Right atrium auricular region (tissue), 2 donors: ENCODE measurements at regions not wholly inside any gene's neighbourhood (a gene's known extent, or its start where the extent isn't known, plus 50 kb on each side); places are given as distances from the start of the nearest gene placed in this dataset.

ENCODE experiments used
- DNase-seq: peaks from one replicate; pipeline ENCODE4 v3.0.0-alpha.2; 2019; ENCODE audit warnings: low spot score
- H3K27ac ChIP-seq, 2 donors: fragments of 200-600 bp; sonication (generic); 1 replicate in 1 of 2; 2 replicates in 1 of 2; pipeline ENCODE4 v1.5.1; 2016 to 2019
- H3K27me3 ChIP-seq, 2 donors: fragments of 200-600 bp; sonication (generic); one replicate each; pipeline versions ENCODE4 v1.5.1 to v1.6.0; 2017 to 2019
- H3K36me3 ChIP-seq: fragments of 200-600 bp; sonication (generic); one replicate; pipeline ENCODE4 v1.5.1; 2016
- H3K4me1 ChIP-seq, 2 donors: fragments of 200-600 bp; sonication (generic); one replicate each; pipeline versions ENCODE4 v1.5.1 to v1.6.0; 2017 to 2019
- H3K4me3 ChIP-seq, 2 donors: fragments of 200-600 bp; sonication (generic); 1 replicate in 1 of 2; 2 replicates in 1 of 2; pipeline ENCODE4 v1.5.1; 2017 to 2019; ENCODE audit warnings: mild to moderate bottlenecking in 1 of 2, moderate library complexity in 1 of 2
- H3K9me3 ChIP-seq, 2 donors: fragments of 200-600 bp; sonication (generic); one replicate each; pipeline ENCODE4 v1.5.1; 2019
- TF ChIP-seq, protein P1 (sequence below), 2 donors: fragments of 200-600 bp; sonication (generic); IDR thresholded peaks; one replicate each; pipeline ENCODE4 v1.5.1; 2019; ENCODE audit warnings: antibody characterized with exemption in 2 of 2

DNA sequence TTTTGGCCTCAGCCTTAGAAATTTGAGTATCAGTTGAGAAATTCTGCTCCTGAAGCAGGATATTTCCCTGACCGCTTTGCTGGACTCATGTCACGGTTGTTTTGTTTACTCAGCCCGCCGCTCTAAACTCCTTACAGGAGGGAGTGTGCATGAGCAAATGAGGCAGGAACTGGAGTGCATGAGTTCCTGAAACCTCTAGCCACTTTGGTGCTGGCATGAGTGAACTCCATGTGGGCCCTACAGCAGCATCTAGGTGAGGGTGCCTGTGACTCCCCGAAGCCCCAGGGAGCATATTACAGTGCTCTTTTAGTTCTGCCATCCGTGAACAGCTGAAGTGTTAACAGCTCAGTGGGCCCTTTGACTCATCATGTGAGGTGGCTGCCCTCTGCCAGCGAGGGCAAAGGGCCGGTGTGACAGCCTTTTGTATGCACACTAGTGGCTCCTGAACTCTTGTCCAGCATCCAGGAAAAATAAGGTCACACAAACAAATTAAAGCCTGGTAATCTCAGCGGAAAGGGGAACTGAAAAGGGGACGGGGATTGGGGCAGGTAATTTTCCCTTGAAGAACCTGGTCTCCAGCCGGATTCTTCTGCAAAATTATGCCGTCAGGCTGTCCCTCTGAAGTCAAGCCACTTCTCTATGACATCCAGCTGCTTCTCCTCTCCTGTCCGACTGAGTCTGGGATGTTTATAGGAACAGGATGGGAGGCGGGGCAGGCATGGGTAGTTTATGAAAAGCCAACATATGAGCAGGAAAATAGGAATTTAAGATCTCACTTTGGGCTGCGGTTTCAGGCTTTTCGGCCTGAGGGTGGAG is 1668.7 kb downstream of the SUCLG1 start:
- H3K36me3 ChIP-seq: no peaks in the 10 kb centered on the region
- no peaks in the 10 kb centered on the region for H3K27me3 ChIP-seq
- H3K27ac ChIP-seq: no peak overlapping the region
- DNase-seq: no peak
- H3K9me3 ChIP-seq: no peaks in the 10 kb centered on the region
- H3K4me1 ChIP-seq: no peaks in the 10 kb centered on the region
- H3K4me3 ChIP-seq: no peak overlapping the region
- TF ChIP-seq, protein P1, sequence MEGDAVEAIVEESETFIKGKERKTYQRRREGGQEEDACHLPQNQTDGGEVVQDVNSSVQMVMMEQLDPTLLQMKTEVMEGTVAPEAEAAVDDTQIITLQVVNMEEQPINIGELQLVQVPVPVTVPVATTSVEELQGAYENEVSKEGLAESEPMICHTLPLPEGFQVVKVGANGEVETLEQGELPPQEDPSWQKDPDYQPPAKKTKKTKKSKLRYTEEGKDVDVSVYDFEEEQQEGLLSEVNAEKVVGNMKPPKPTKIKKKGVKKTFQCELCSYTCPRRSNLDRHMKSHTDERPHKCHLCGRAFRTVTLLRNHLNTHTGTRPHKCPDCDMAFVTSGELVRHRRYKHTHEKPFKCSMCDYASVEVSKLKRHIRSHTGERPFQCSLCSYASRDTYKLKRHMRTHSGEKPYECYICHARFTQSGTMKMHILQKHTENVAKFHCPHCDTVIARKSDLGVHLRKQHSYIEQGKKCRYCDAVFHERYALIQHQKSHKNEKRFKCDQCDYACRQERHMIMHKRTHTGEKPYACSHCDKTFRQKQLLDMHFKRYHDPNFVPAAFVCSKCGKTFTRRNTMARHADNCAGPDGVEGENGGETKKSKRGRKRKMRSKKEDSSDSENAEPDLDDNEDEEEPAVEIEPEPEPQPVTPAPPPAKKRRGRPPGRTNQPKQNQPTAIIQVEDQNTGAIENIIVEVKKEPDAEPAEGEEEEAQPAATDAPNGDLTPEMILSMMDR (IDR thresholded peaks at IDR 0.05): no peak

DNA sequence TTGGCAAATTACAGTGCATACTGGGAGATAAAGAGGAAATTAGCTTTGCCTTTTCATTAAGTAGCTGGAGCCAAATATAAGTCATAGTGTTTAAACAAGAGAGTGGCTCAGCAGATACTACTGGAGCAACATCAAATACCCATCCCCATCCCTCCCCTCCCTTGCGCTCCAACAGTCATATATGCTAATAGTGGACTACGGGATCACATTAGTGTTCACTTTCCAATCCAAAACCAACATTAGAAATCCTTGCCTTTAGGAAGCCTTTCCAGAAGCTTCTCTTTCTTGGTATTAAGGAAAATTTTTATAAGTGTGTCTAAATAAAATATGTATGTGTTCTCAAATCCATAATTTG is 1669.3 kb downstream of the SUCLG1 start:
- no peak overlapping the region for H3K27ac ChIP-seq

DNA sequence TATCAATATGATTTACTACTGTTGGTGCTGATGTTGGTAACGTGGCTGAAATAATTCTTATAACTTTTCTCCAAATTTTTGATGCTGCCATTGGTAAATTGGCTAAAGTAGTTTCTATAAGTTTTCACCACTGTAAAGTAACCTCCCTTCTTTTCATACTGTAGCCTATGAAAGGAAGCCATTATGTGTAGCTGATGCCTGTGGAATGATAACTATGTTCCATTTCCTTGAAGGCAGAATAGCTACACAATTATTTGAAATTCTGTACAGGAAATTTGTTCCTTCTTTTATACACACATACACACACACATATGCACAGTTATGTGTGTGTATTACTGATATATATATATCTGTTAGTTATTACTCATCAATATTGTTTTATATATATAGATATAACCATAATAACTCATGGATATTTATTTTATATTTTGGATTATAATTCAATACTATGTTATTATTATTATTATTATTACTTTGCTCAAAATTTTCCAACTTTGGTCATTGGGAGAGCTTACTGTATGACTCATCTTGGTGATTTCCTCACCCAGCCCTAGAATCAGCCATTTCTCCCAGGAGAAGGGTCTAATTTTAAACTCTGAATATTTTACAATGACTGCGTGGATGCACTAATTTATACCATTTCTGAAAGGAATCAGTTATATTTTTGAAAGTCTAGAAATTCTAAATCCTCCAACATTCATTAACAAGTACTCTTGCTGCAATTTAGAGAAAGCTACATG is 1677.7 kb downstream of the SUCLG1 start:
- TF ChIP-seq, protein P1 (IDR thresholded peaks at IDR 0.05): no peak
- Histone ChIP-seq H3K4me1 (no peaks in the 10 kb centered on the region), H3K9me3 (no peaks in the 10 kb centered on the region), H3K36me3 (no peaks in the 10 kb centered on the region), H3K27me3 (no peaks in the 10 kb centered on the region), H3K27ac (no peak overlapping the region), H3K4me3 (no peak overlapping the region)
- no peak for DNase-seq

More for the DNA sequence above, 1669.3 kb downstream of the SUCLG1 start:
- TF ChIP-seq, protein P1 (IDR thresholded peaks at IDR 0.05): no peak
- no peak for DNase-seq
- Histone ChIP-seq H3K9me3 (no peaks in the 10 kb centered on the region), H3K36me3 (no peaks in the 10 kb centered on the region), H3K4me3 (no peak overlapping the region), H3K4me1 (no peaks in the 10 kb centered on the region), H3K27me3 (no peaks in the 10 kb centered on the region)

DNA sequence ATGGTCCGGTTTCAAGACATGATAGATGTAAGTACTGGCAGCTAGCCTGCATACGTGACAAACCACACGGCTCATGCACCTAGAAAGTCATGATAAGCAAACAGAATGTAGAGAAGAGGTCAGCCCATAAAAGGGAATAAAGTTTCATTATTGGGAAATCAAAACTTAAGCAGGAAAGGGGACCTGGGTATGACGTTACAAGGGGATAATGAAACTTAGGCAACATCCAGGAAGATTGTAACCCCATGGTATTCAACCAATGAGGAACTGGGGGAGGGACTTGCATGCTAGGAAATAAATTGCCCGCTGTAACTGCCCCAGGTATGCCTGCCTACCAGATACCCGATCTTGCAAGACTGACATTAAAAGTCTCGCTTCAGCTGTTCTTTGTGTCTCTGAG is 1679.0 kb downstream of the SUCLG1 start:
- H3K36me3 ChIP-seq: no peaks in the 10 kb centered on the region
- H3K4me3 ChIP-seq: no peak overlapping the region
- TF ChIP-seq, protein P1 (IDR thresholded peaks at IDR 0.05): no peak
- no peaks in the 10 kb centered on the region for H3K9me3 ChIP-seq
- H3K27ac ChIP-seq: no peak overlapping the region
- no peak for DNase-seq
- no peaks in the 10 kb centered on the region for H3K4me1 ChIP-seq
- no peaks in the 10 kb centered on the region for H3K27me3 ChIP-seq

DNA sequence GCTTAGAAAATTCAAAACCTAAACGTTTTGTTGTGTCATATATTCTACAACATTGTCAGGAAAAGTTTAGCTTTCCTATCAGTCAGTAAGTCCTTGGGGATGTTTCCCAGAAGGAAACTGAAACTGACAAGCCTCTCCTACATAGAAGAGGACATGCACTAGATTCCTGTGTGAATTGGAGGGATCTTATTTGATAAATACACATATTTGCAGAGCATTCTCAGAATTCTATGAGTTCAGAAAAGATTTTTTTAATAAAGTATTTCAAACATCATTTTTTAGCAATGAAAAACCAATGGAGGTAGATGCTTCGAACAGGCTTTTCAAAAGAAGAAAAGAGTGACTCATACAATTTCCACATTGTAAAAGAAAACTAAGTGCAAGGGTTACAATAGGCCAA is 1706.7 kb downstream of the SUCLG1 start:
- Histone ChIP-seq H3K27ac (no peak overlapping the region), H3K36me3 (no peaks in the 10 kb centered on the region), H3K4me1 (no peaks in the 10 kb centered on the region), H3K9me3 (peaks cover 0 to 26% of the 10 kb centered on the region in 2 donors), H3K27me3 (no peaks in the 10 kb centered on the region), H3K4me3 (no peak overlapping the region)
- TF ChIP-seq, protein P1 (IDR thresholded peaks at IDR 0.05): no peak
- no peak for DNase-seq
